HG03457 (cell line): ENCODE measurements at regions not wholly inside any gene's neighbourhood (a gene's known extent, or its start where the extent isn't known, plus 50 kb on each side); places are given as distances from the start of the nearest gene placed in this dataset.
"Not testable (repeated sequence)": the region's sequence is repeated elsewhere in the genome, so short reads cannot be mapped to it uniquely, and the experiment has no call there.

Experiments used
- ATAC-seq: cut with Tn5 transposase; IDR thresholded peaks from one replicate; pipeline ENCODE4 v1.9.1; 2021; ENCODE audit warnings: moderate number of reproducible peaks; ENCODE audit not compliant: unreplicated experiment

- no peak for ATAC-seq
These were observed 201.4 kb upstream of the CBLB start for GRCh38 chr3:106070187-106070586.

- no peak for ATAC-seq
These were observed 202.5 kb upstream of the CBLB start for GRCh38 chr3:106071306-106071705.

GRCh38 chr3:106072596-106072995, 203.8 kb upstream of the CBLB start:
- not testable (repeated sequence) for ATAC-seq

- ATAC-seq: not testable (repeated sequence)
These were observed 205.0 kb upstream of the CBLB start for GRCh38 chr3:106073806-106074205.

- ATAC-seq: not testable (repeated sequence)
These were observed 206.9 kb upstream of the CBLB start for GRCh38 chr3:106075731-106076130.

- no peak for ATAC-seq
These were observed 209.8 kb upstream of the CBLB start for GRCh38 chr3:106078635-106079034.

- no peak for ATAC-seq
These were observed 213.8 kb upstream of the CBLB start for GRCh38 chr3:106082616-106083015.

GRCh38 chr3:106083207-106083606, 214.4 kb upstream of the CBLB start:
- no peak for ATAC-seq

GRCh38 chr3:106083854-106084253, 215.0 kb upstream of the CBLB start:
- no peak for ATAC-seq

GRCh38 chr3:106086038-106086437, 217.2 kb upstream of the CBLB start:
- ATAC-seq: no peak

GRCh38 chr3:106086636-106087035, 217.8 kb upstream of the CBLB start:
- no peak for ATAC-seq

- ATAC-seq: no peak
These were observed 219.5 kb upstream of the CBLB start for GRCh38 chr3:106088304-106088703.

- ATAC-seq: no peak
These were observed 220.1 kb upstream of the CBLB start for GRCh38 chr3:106088899-106089298.

GRCh38 chr3:106089806-106090205, 221.0 kb upstream of the CBLB start:
- no peak for ATAC-seq

- ATAC-seq: no peak
These were observed 224.0 kb upstream of the CBLB start for GRCh38 chr3:106092792-106093191.

- no peak for ATAC-seq
These were observed 224.8 kb upstream of the CBLB start for GRCh38 chr3:106093616-106094015.

- ATAC-seq: no peak
These were observed 229.1 kb upstream of the CBLB start for GRCh38 chr3:106097817-106098435.

- ATAC-seq: no peak
These were observed 234.6 kb upstream of the CBLB start for GRCh38 chr3:106103383-106103782.

GRCh38 chr3:106104078-106104477, 235.3 kb upstream of the CBLB start:
- no peak for ATAC-seq

- ATAC-seq: no peak
These were observed 240.1 kb upstream of the CBLB start for GRCh38 chr3:106108925-106109324.

- not testable (repeated sequence) for ATAC-seq
These were observed 243.7 kb upstream of the CBLB start for GRCh38 chr3:106112561-106112960.

- no peak for ATAC-seq
These were observed 244.9 kb upstream of the CBLB start for GRCh38 chr3:106113747-106114146.

GRCh38 chr3:106114220-106114619, 245.4 kb upstream of the CBLB start:
- ATAC-seq: no peak
